Hematopoietic multipotent progenitor cell (in vitro differentiated cells): ENCODE measurements at regions not wholly inside any gene's neighbourhood (a gene's known extent, or its start where the extent isn't known, plus 50 kb on each side); places are given as distances from the start of the nearest gene placed in this dataset.

Experiments used
- DNase-seq, 3 donors: peaks; one replicate each; pipeline ENCODE4 v3.0.0-alpha.2; 2011 to 2015; ENCODE audit warnings: low read depth in 2 of 3, low spot score in 2 of 3

DNA sequence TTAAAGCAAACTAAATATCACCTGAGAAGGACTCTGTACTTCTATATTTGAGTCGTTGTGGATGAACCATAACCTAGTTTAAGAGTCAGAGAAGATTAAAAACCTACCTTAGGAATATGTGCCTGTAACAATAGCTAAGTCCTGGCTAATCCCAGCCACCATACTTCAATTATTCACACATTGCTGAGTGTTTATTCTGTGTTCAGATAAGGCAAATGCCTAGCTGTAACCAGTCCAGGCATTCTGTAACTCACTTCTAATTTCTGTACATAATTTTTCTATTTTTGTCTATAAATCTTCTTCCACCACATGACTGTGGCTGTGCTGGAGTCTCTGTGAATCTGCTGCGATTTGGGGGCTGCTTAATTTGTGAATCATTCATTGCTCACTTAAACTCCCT lies 441.9 kb upstream of the ADAMTS5 start:
- no peak for DNase-seq

DNA sequence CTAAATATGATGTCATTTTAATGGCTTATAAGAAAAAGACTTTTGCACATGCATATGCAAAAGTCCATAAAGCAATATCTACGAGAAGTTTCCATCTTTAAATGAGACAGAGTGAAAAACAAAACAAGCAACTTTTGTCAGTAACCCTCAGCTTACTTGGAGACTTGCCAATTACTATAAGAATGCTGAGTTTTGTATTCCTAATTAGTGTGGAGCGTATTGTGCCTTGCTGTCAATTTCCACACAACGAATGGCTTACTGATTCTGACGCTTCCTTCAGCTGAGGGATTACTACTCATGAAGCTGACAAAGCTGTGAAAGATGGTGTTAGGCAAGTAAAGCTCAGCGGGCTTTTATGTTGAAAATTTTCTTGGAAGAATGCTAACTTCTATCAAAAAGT lies 440.4 kb upstream of the ADAMTS5 start:
- DNase-seq = no peak

DNA sequence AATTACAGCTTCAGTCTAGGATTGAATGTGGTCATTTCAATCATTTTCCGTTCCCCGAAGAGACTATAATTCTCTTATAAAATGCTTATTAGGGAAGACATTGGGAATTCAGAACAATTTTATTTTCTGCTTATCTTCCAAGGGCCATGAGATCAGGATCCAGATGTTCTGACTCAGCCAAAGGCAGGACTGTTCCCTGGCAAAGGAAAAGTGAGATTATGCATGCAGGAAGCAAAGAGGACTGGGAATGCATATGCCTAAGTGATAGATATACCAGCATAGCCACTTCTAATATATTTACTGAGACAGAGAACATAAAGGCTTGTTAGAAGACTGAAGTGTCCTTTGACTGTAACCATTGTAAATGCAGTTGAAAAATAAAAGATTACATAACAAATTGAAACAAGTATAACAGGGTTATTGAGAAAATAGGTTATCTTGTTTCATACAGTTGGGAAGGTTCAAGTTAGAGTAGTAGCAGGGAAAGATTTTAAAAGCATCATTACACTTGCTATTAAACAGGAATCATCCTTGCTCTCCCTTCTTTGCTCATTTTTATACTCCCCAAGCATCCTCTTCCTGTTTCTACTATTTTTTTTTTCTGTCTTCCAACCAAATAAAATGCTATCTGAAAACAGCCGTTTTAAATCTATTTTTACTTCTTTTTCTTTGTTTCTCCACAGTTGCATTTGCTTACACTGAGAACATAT lies 439.6 kb upstream of the ADAMTS5 start:
- DNase-seq = no peak

DNA sequence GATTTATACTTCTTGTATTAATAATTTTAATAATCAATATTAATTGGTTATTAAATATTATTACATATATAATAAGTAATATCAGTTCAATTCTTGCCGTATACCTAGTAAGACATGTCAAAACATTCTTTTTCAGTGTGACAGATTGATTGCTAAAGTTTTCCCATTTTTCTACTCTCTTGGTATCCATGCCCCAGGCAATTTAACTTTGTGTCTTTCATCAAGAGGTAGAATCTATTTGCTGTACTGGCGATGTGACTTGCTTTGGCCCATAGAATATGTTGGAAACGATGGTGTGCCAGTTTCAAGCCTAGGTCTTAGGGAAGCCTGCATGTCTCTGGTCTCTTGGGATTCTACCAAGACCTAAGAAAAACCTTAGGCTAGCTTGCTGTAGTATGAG lies 436.1 kb upstream of the ADAMTS5 start:
- no peak for DNase-seq

DNA sequence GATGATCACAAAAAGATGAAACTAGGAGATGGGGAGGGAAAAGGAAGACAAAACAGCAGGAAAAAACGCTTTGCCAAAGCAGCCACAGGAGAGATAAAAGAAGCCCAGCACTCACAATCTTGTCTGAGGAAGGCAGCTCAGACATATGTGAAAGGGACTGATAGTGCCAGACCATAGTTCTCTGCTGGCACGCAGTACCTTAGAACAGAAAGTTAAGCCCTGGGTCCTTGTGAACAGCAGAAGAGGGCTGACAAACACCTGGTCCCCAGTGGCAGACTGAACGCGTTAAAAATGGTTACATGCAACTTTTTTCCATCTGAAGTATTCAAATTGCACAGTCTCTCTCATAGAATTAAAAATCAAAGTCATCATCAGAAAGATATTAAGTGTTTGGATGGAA lies 433.2 kb upstream of the ADAMTS5 start:
- no peak for DNase-seq

DNA sequence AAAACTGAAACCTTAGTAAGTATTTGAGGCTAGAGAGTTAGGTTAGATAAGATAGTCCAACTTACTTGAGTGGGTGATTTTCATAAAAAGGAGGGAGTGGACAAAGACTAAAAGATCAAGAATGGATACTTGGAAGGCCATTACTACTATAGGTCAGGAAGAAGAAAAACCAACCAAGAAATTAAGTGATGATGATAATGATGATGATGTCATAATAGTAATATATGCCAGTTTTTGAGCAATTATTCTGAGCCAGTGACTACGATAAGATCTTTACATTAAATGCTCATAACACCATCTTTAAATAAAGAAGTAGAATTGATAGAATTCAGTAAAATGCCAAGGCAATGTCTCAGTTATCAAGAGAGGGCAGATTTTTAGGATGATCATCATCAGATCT lies 430.7 kb upstream of the ADAMTS5 start:
- DNase-seq = no peak

DNA sequence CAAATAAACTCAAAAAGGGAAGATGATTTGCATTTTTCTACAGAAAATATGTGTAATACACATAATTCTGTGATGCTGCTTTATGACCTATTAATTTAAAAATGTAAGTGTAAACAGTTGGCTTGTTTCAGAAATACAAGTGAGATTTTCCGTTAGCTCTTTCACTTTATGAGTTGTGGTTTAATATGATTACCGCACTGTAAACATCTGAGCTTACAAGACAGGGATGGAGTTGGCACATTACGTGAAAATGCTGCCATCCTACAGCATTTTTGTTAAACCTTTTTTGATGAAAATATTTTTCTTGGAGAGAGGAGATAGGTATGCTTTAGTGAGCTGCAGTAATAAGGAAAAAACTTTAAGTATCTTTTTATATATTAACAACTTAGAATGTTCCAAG lies 426.8 kb upstream of the ADAMTS5 start:
- DNase-seq = no peak

DNA sequence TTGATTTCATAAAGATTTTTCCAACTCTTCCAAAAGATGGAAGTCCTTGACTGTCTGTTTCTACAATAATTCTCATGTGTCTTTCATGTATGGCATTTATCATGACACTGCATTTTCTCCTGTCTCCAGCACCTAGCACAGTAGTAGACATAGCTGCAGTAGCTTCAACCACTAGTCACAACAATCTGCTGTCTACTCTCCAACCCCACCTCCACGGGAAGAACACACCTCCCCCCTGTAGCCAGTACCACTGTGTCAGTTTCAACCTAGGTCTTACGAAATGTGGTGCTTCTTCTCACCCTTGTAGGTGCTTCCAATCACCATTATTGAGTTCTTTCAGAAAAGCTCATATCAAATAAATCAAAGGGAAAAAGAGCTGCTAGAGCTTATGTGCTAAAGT lies 425.1 kb upstream of the ADAMTS5 start:
- DNase-seq = no peak

DNA sequence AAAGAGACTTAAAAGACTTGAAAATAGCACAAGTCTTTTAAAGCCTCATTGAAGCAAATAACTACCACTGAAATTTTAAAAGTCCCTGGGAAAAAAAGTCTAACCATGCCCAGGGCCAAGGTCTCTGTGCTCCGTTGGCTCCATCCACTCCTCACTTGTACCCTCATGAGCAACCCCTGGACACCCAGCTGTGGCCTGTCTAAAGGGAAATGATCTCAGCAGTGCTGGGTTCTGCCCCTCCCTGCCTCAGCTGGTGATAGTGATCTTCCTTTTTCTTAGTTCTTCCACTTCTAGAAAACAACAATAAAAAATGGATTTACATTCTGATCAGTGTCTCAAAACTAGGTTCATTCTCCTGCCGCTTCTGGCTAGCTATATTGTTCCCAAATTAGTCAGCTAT lies 423.5 kb upstream of the ADAMTS5 start:
- DNase-seq = no peak

DNA sequence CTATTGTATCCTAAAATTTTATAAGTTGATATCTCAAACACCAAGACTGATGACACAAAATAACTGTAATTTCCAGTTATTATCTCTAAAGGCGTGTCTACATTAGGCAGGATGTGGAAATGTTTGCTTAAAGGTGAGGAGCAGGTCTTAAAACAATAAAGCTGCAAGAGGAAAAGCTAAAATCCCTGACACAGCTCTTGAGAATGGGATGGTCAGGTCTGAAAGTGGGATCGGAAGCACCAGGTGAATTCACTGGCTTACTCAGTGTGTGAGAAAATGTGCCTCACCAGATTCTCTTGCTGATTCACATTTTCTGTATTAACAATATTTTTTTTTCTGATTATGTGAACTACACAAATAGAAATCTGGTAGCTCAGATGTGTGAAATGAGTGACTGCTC lies 421.9 kb upstream of the ADAMTS5 start:
- no peak for DNase-seq

DNA sequence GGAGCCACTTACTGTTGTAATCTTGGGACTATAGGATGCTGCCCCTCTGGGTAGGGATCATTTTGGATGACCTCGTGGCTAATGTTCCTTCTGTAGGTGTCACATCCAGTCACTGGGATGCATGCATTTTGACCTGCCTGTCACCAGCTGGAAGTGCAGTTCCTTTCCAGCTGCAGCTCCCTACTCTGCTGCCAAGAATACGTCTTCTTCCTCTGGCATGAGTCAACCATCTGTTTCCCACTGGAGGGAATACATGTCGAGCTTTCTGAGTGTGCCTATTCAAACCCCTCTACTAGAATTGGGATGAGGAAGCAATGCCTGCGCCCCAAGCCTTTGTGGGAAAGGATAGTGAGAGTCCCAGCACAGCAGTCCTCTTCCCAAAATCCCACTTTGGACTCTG lies 415.5 kb upstream of the ADAMTS5 start:
- no peak for DNase-seq

DNA sequence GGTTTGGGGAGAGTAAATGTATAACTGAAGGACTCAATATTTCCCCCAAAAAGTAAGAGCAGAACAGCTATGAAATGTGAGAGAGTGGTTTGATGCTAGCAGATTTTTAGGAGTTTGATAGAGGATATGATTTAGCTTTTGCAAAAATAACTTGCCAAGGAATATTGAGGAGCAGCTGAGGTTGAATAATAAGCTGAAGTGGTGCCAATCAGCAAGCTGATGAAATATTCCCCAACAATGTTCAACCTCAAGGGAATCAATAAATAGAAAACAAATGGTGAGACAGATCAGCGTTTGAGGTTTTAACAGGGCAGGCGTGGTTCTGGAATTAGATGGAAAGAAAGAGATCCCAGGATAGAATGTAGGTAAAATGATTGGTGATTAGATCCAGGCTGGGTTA lies 413.4 kb upstream of the ADAMTS5 start:
- no peak for DNase-seq

DNA sequence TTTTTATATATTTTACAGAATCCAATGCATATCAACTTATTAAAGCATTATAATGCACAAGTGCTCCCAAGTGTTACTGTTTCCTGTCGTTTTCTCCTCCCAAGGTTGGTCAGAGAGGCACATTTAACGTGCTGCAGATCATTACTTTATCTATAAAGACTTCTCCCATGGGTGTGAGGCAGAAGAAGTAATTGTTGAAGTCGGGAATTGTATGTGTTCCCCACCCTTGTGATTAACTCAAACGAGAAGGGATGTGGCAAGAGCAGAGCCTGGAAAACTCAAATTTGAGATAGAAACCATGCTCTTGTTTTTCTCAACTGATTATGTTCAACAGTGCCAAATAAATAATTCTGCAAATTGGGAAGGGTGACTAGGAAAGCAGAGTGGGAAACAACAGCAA lies 412.5 kb upstream of the ADAMTS5 start:
- DNase-seq = no peak

DNA sequence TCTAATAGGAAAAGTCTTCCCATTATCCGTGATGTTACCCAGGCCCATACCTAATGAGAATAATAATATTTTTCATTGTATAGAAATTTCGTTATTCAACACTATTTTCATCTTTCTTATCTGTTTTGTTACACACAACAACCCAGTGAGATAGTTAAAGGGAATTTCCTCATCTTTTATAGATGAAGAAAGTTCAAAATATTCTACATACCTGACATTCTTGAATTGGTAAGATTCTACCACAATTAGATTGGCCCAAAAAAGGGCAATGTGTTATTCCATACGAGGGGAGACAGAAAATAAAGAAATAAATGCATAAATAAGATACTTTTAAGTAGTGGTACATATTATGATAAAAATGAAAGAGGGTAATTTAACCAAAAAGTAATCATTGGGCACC lies 405.5 kb upstream of the ADAMTS5 start:
- no peak for DNase-seq

DNA sequence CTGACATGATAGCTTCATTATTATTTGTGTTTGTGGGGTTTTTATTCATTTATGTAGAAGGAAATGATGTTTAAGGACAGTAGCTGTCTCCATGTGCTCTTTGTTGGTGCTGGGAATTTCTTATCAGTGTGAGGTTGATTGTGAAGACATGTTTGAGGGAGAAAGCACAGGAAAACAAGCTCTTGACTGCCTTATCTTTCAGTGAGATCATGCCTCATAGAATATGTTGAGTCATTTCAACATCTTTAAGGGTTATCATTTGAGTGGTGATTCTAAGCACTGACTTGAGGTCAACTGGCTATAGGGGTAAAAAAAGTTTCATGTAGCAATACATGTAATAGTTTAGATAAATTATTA lies 405.1 kb upstream of the ADAMTS5 start:
- no peak for DNase-seq

DNA sequence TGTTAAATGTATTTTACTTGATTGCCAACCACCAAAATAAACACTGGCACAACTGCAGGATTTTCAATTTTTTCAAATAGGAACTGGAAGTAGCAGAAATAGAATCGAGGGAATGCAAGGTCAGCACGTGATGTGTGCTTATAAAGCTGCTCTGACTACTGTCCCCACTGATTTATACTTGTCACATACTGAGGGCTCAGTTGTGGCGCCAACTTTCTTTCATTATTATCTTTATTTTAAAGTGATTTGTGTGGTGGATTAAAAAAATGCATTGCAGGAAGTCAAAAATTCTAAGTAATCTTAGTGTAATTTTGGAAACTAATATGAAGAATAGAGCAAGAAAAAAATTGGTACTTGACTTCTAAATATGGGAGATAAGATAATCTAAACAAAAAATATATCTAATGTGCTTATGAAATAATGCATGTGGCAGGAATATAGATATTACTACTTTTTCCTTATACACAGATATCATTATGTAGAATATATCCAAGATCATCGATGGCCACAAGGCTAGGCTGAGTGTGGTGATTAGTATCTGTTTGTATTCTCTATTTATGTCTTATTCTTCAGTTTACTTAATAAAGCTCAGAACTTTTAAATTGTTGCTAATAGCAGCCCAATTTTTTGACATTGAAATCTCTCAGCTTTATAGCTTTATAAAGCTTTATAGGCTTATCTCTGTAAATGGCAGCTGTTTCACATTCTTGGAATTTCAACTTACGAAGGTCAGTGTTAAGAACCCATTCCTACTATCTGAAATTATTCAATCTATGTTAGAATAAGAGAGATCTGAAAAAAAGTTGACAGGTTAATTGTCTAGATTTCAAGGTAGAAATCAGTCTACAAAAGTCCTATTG lies 404.5 kb upstream of the ADAMTS5 start:
- DNase-seq = no peak

DNA sequence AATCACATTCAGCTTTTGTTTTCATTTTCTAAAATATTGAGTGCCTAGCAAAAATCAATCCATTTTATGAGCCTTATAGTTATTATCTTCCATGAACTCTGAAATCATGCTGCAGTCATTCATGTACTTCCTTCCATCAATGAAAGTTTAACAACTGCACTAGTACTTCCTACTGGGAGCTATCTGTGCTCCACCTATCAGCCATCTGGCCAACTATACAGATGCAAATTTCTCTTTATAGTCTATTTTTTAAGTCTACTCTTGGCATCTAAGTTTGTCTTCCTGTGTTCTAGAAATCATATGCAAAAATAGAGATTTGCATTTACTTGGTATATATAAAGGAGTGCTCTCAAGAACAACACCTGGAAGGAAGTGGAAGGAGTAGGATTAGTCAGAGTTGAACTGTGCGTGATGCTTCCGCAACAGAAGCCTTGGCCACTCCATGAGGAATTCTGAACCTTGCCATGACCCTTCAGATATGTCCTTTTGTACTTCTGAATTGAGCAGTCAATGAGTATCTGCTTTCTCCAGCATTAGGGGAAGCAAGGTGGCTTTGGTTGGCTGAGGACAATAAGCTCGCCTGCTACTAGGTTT lies 403.2 kb upstream of the ADAMTS5 start:
- no peak for DNase-seq

DNA sequence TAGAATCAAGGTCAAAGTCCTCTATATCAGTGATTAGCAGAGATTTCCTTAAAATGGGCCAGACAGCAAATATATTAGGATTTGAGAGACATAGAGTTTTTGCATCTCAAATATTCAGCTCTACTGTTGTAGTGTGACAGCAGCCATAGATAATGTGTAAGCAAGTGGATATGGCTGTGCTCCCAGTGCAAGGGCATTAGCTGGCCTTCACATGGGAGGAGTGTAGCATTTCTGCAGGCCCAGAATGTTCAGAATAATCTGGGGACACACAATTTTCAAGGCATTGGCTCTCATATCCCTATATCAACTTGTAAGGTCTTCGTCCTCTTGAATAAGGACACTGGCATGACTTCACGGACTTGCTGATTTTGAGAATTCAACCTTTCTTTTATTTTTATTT lies 402.3 kb upstream of the ADAMTS5 start:
- no peak for DNase-seq

DNA sequence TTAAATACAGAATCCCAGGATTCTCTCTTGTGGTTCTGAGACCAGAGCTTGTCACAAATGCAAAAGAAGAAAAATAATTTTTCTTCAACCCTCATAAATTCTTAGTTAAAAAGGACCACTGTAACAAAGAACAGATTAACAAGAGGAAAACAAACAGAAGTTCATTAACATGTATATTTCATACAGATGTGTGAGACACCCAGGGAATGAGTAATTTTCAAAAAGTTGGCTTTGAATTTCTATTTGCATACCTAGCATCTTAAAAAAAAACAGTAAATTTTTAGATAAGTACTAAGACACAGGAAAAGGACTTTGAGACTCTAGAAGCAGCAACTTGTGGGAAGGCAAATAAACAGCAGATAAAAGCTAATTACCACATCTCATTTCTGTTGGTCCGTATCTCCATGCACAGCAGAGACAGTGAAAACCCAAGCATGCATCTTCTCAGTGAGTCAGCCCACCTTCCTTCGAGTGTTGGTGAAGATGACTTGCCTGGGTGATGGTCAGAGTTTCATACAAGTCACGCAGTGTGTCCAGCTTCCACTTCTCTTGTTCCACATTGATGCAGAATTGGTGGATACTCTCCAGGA lies 399.9 kb upstream of the ADAMTS5 start:
- DNase-seq = no peak

DNA sequence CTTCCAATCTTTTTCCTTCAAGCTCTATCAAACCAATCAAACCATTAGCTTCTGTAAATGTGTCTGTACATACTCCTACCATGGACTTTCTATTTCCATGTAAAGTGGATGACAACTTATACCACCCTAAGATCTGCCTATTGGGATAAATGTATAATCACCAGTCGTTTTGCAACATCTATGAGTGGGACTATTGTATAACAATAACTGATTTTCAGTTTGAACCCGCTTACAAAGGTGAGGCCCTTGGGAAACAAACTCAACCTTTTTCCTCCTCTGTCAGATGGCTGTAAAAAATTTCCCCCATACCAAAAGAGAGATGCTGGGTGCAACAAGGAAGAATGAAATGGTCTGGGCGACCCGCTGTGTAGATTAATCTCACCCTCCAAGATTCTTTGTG lies 399.1 kb upstream of the ADAMTS5 start:
- DNase-seq = no peak

DNA sequence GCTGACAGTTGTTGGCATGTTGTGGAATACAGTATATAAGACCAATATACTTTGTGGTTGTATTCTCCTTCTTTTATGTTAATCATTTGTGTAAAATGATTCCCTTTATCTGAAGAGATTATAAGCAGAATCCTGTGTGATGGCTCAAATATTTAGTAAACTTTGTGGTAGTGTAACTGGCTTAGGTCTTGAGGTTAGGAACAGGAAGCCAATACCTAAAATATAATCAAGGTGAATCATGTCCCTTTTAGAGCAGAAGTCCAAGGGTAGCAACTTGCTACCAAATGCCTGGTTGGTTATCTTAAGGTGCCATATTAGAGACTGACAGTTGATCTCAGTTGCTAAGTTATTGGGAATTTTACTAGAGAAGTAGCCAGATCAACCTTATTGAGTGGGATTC lies 398.5 kb upstream of the ADAMTS5 start:
- DNase-seq = no peak
